SK-N-SH treated with all-trans-retinoic acid at 6 μM for 48 hours (cell line): ENCODE measurements at regions not wholly inside any gene's neighbourhood (a gene's known extent, or its start where the extent isn't known, plus 50 kb on each side); places are given as distances from the start of the nearest gene placed in this dataset.

ENCODE experiments used
- ZFP3 ChIP-seq: fragments of 250-450 bp; sonication (Bioruptor Pico); IDR thresholded peaks from 2 replicates; pipeline ENCODE4 v1.5.0; 2020; ENCODE audit warnings: mild to moderate bottlenecking, moderate library complexity
- ZFP30 ChIP-seq: fragments of 450-650 bp; formaldehyde crosslinking; IDR thresholded peaks from 2 replicates; pipeline ENCODE4 v1.5.0; 2022; ENCODE audit warnings: mild to moderate bottlenecking, moderate library complexity
- ZNF565 ChIP-seq: fragments of 450-650 bp; formaldehyde crosslinking; conservative IDR thresholded peaks from 2 replicates; pipeline ENCODE4 v1.5.0; 2020; ENCODE audit warnings: low read depth, mild to moderate bottlenecking, moderate library complexity
- ZNF8 ChIP-seq: fragments of 450-650 bp; formaldehyde crosslinking; IDR thresholded peaks from 2 replicates; pipeline ENCODE4 v1.5.0; 2020; ENCODE audit warnings: mild to moderate bottlenecking, moderate library complexity

DNA sequence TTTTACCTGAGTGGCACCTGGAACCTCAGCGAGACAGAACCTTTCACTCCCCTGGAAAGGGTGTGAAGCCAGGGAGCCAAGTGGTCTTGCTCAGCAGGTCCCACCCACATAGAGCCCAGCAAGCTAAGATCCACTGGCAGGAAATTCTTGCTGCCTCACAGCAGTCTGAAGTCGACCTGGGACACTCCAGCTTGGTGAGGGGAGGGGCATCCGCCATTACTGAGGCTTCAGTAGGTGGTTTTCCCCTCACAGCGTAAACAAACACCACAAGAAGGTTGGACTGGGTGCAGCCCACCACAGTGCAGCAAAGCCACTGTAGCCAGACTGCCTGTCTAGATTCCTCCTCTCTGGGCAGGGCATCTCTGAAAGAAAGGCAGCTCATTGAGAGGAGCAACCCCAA, 134.7 kb upstream of the RSPO3 start:
- no peak for TF ChIP-seq ZFP3 (CRISPR knock-in tag)
- no peak for TF ChIP-seq ZFP30 (CRISPR knock-in tag)
- TF ChIP-seq ZNF8: no peak
- no peak for TF ChIP-seq ZNF565 (CRISPR knock-in tag)
